ENCODE measurements at regions not wholly inside any gene's neighbourhood (a gene's known extent, or its start where the extent isn't known, plus 50 kb on each side); places are given as distances from the start of the nearest gene placed in this dataset.

GRCh38 chr5:127183332-127183731 lies 107.3 kb upstream of the MEGF10 start:
- no peak for TF ChIP-seq CTCF (IDR thresholded peaks at IDR 0.05)

DNA sequence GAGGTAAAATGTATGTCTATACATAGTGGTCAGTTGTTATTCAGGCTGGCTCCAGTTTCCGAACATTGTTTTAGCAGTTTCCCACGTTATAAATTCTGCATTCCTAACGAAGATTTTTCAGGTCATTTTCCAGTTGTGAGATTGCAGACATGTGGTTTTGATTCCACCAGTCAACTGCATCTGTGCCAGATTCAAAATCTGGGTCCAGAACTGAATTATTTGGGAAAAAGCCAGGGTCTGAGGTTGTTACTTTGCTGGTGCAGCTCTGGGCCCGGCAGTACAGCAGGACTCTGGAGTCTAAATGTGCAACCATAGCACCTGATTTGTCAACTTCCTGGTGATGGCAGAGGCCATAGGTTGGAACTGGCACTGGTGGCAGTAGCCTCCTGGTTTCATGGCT lies 105.7 kb upstream of the MEGF10 start:
- TF ChIP-seq CTCF (IDR thresholded peaks at IDR 0.05) = no peak

DNA sequence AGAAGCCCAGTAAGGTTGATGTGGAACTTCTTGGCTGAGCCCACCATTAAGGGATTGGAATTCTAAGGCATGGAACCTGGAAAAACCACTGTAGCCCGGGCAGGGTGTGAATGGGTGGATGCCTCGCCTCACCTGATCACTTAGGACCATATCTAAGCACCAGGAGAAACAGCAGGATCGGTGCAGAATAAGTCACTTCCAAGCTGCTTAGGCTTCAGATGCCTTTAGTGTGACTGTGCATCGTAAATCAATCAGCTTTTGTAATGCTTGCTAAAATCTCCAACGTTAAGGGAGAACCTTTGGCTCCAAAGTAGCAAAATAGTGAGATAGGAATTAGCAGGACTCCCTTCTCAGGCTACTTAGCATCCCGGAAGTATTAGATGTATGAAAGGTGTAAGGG lies 103.9 kb upstream of the MEGF10 start:
- TF ChIP-seq CTCF (IDR thresholded peaks at IDR 0.05) = no peak

- no peak for TF ChIP-seq CTCF (IDR thresholded peaks at IDR 0.05)
Measured at GRCh38 chr5:127187706-127188105, 102.9 kb upstream of the MEGF10 start.

GRCh38 chr5:127192150-127192549 lies 98.4 kb upstream of the MEGF10 start:
- no peak for TF ChIP-seq CTCF (IDR thresholded peaks at IDR 0.05)

- no peak for TF ChIP-seq CTCF (IDR thresholded peaks at IDR 0.05)
Measured at GRCh38 chr5:127192836-127193338, 97.7 kb upstream of the MEGF10 start.

DNA sequence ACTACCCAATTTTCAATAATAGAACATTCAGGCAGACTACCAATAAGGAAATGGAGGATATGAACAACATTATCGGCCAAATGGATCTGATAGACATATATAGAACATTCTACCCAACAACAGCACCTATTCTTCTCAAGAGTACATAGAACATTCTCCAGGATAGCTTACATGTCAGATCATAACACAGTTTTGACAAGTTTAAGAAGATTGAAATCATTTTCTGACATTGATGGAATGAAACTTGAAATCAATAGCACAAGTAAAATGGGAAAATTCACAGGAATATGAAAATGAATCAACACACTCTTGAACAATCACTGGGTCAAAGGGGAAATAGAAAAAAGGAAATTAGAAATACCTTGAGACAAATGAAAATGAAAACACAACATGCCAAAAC lies 94.6 kb upstream of the MEGF10 start:
- TF ChIP-seq CTCF (IDR thresholded peaks at IDR 0.05) = no peak

Measured in LNCAP (cell line).